Endodermal cell (in vitro differentiated cells): ENCODE measurements at regions not wholly inside any gene's neighbourhood (a gene's known extent, or its start where the extent isn't known, plus 50 kb on each side); places are given as distances from the start of the nearest gene placed in this dataset.

ENCODE experiments used
- DNase-seq: peaks from one replicate; pipeline ENCODE4 v3.0.0-alpha.2; 2017
- H3K27ac ChIP-seq: 2 replicates; pipeline ENCODE4 v1.5.1; 2013; ENCODE audit warnings: mild to moderate bottlenecking, low read depth, low read length, moderate library complexity
- H3K27me3 ChIP-seq: 2 replicates; pipeline ENCODE4 v1.6.1; 2013; ENCODE audit warnings: mild to moderate bottlenecking, low read length, moderate library complexity; ENCODE audit not compliant: insufficient read depth, control insufficient read depth, poor library complexity, severe bottlenecking
- H3K36me3 ChIP-seq: 2 replicates; pipeline ENCODE4 v1.7.0; 2013; ENCODE audit warnings: mild to moderate bottlenecking, low read length, moderate library complexity; ENCODE audit not compliant: control insufficient read depth, insufficient read depth
- H3K4me1 ChIP-seq: one replicate; pipeline ENCODE4 v1.7.0; 2013; ENCODE audit warnings: low read length; ENCODE audit not compliant: control insufficient read depth, insufficient read depth
- H3K4me3 ChIP-seq: 2 replicates; pipeline ENCODE4 v1.5.1; 2013; ENCODE audit warnings: mild to moderate bottlenecking, low read length, moderate library complexity
- H3K9ac ChIP-seq: 2 replicates; pipeline ENCODE4 v1.6.1; 2013; ENCODE audit warnings: mild to moderate bottlenecking, low read length, moderate library complexity; ENCODE audit not compliant: poor library complexity, severe bottlenecking; ENCODE audit errors: extremely low read depth
- H3K9me3 ChIP-seq: 2 replicates; pipeline ENCODE4 v1.6.1; 2013; ENCODE audit warnings: mild to moderate bottlenecking, low read length, moderate library complexity; ENCODE audit not compliant: control insufficient read depth
- H3K27ac Mint-ChIP-seq: 2 replicates; pipeline ENCODE4 v1.8.0; 2020; ENCODE audit warnings: mixed read lengths
- H3K27me3 Mint-ChIP-seq: 2 replicates; pipeline ENCODE4 v1.8.0; 2021; ENCODE audit warnings: mild to moderate bottlenecking, mixed read lengths; ENCODE audit not compliant: insufficient read depth
- H3K36me3 Mint-ChIP-seq: 2 replicates; pipeline ENCODE4 v1.8.0; 2020; ENCODE audit warnings: low read depth, mixed read lengths
- H3K4me1 Mint-ChIP-seq: 2 replicates; pipeline ENCODE4 v1.8.0; 2020; ENCODE audit warnings: mixed read lengths
- H3K4me3 Mint-ChIP-seq: 2 replicates; pipeline ENCODE4 v1.8.0; 2020; ENCODE audit warnings: mild to moderate bottlenecking, moderate library complexity, mixed read lengths
- H3K9me3 Mint-ChIP-seq: 2 replicates; pipeline ENCODE4 v1.8.0; 2020; ENCODE audit warnings: mild to moderate bottlenecking, mixed read lengths
- WGBS, 2 experiments: methylation state at CpG; one replicate each; pipeline versions ENCODE4 v1.1.5 to v1.1.7; 2013; ENCODE audit warnings: missing lambda C conversion rate in 2 of 2, mixed read lengths in 1 of 2; ENCODE audit not compliant: insufficient coverage in 1 of 2, insufficient read length in 1 of 2; 5-methylcytosine and 5-hydroxymethylcytosine counted together
- TF ChIP-seq, protein P1 (sequence below): fragments of 200-600 bp; sonication (generic); conservative IDR thresholded peaks from 2 replicates; pipeline ENCODE4 v1.5.0; 2021; ENCODE audit warnings: antibody characterized with exemption, mild to moderate bottlenecking

DNA sequence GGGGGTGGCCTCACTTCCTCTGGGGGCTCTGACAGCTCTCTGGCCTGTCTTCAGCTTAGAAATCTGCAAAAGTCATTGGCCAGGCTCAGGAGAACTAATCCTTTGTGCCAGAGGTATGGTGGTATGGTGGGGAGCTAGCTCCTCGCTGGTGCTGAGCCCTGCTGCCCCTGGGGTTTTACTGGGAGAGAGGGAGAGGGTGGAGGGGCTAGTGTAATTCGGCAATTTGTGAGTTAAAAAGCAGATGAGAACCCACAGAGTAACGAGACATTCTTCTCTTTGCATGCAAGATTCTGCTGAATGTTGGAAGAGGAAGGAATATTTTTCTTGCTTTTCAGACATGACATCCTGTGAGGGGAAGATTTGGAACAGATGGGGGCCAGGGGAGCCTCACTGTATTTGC, 65.5 kb upstream of the SPRY4 start:
- H3K9me3 ChIP-seq, result peaks cover 7% of the 10 kb centered on the region
- H3K36me3 ChIP-seq, result no peaks in the 10 kb centered on the region
- H3K9ac ChIP-seq, result no peak overlapping the region
- Mint-ChIP-seq H3K9me3 (peaks cover 12% of the 10 kb centered on the region), H3K36me3 (peaks cover 12% of the 10 kb centered on the region), H3K4me3 (no peak overlapping the region), H3K27me3 (no peaks in the 10 kb centered on the region), H3K27ac (peak overlapping the region; percentile 64), H3K4me1 (peaks cover 37% of the 10 kb centered on the region)
- no peak overlapping the region for H3K4me3 ChIP-seq
- H3K27ac ChIP-seq, result peak overlapping the region; percentile 41
- no peaks in the 10 kb centered on the region for H3K27me3 ChIP-seq
- DNase-seq, result peak; percentile 62
- TF ChIP-seq, protein P1, sequence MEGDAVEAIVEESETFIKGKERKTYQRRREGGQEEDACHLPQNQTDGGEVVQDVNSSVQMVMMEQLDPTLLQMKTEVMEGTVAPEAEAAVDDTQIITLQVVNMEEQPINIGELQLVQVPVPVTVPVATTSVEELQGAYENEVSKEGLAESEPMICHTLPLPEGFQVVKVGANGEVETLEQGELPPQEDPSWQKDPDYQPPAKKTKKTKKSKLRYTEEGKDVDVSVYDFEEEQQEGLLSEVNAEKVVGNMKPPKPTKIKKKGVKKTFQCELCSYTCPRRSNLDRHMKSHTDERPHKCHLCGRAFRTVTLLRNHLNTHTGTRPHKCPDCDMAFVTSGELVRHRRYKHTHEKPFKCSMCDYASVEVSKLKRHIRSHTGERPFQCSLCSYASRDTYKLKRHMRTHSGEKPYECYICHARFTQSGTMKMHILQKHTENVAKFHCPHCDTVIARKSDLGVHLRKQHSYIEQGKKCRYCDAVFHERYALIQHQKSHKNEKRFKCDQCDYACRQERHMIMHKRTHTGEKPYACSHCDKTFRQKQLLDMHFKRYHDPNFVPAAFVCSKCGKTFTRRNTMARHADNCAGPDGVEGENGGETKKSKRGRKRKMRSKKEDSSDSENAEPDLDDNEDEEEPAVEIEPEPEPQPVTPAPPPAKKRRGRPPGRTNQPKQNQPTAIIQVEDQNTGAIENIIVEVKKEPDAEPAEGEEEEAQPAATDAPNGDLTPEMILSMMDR, result no peak
- 22 to 52% methylated on average over 3 of the region's 3 CpGs for WGBS, 2 experiments
- H3K4me1 ChIP-seq, result peaks cover 15% of the 10 kb centered on the region

DNA sequence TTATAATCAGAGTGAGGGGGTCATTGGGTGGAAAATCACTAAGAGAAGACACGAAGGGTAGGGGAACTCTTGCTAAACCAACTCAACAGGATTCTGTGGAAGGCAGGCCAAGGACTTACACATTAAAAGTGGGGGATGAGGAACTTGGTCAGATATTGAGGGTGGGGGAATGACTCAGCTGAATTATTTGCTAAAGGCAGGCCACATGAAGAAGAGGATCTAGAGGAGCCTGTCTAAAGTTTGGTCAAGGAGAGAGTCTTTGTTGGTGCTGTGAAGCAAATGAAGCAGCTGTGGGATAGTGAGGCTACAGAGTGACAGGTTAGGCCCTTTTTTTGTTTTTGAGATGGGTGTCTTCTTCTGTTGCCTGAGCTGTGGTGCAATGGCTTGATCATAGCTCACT, 63.9 kb upstream of the SPRY4 start:
- Histone ChIP-seq H3K9me3 (no peaks in the 10 kb centered on the region), H3K4me3 (no peak overlapping the region), H3K4me1 (peaks cover 15% of the 10 kb centered on the region), H3K36me3 (no peaks in the 10 kb centered on the region), H3K9ac (no peak overlapping the region), H3K27ac (no peak overlapping the region), H3K27me3 (no peaks in the 10 kb centered on the region)
- Mint-ChIP-seq H3K36me3 (peaks cover 4% of the 10 kb centered on the region), H3K9me3 (peaks cover 3% of the 10 kb centered on the region), H3K27ac (no peak overlapping the region), H3K27me3 (no peaks in the 10 kb centered on the region), H3K4me1 (peaks cover 37% of the 10 kb centered on the region), H3K4me3 (no peak overlapping the region)
- TF ChIP-seq, protein P1, result no peak
- 91 to 100% methylated on average over 1 of the region's 1 CpG for WGBS, 2 experiments
- no peak for DNase-seq

DNA sequence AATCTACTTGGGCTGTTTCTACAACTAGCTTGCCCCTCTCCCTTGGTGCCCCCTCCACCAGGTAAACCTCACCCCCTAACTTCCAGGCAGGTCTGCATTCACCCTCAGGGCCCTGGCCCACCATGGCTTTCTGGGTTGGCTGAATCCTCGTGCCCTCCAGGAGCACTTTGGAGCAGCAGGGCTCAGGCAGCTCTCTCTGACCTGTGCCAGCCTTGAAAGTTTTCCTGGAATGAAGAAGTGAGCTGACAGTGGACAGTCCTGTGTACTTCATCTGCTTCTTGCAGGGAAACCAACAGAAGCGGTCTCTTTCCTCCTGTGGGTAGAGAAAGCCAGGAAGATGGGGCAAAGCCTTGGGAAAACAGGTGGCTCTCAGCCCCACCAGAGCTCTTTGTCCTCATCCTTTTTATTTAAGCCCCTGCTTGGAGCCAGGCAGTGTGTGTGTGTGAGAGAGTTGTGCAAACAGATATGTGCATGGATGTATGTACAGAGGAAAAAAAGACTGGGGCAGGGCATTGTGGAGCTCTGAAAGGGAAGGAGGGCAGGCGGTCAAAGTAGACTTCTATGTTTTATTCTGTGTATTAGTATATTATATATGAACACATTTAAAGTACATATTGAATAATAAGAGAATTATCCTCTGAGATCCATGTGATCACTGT, 62.3 kb upstream of the SPRY4 start:
- Histone ChIP-seq H3K4me1 (peaks cover 15% of the 10 kb centered on the region), H3K9ac (no peak overlapping the region), H3K36me3 (no peaks in the 10 kb centered on the region), H3K4me3 (peak overlapping the region; percentile 16), H3K9me3 (no peaks in the 10 kb centered on the region), H3K27ac (no peak overlapping the region), H3K27me3 (no peaks in the 10 kb centered on the region)
- H3K4me3 Mint-ChIP-seq, result peak overlapping the region; percentile 12
- 91 to 100% methylated on average over 2 of the region's 3 CpGs for WGBS, 2 experiments
- peak overlapping the region; percentile 71 for H3K27ac Mint-ChIP-seq
- peaks cover 37% of the 10 kb centered on the region for H3K4me1 Mint-ChIP-seq
- H3K27me3 Mint-ChIP-seq, result no peaks in the 10 kb centered on the region
- DNase-seq, result no peak
- H3K9me3 Mint-ChIP-seq, result no peaks in the 10 kb centered on the region
- H3K36me3 Mint-ChIP-seq, result peaks cover under 1% of the 10 kb centered on the region
- TF ChIP-seq, protein P1, result no peak
